ENCODE measurements at regions not wholly inside any gene's neighbourhood (a gene's known extent, or its start where the extent isn't known, plus 50 kb on each side); places are given as distances from the start of the nearest gene placed in this dataset.
"Not testable (repeated sequence)": the region's sequence is repeated elsewhere in the genome, so short reads cannot be mapped to it uniquely, and the experiment has no call there.

DNA sequence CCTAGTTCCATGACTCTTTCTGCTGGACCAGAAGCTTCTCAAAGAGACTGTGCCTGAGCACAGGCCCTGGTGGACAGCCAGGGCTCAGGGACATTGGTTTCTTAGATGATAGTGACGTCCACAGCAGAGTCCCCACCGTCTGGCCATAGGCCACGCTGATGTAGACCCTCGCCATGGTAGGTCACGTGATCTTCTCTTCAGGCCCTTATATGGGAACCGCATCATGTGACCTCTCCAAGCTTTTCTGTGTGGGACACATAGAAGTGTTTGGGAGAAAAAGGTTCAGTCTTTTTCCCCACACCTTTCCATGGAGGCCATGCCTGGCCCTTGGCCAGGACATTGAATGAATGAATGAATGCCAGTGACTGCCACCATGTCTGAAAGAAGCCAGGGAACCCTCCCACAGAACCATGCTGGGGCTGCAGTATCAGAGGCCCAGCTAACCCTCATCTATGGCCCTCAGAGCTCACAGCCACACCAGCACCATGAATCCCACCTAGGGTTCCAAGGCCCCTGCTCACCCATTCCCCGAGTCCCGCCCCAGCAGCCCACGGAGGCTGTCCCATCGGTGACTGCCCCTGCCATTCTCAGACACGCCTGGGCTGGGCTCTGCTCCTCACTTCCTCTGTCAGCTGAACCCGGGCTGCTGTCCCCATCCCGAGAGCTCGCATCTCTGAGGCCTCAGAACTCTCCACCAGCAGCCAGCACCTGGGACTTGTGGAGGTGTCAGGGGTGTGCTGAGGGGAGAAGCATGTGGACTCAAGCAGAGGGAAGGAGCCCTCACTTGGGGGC, 292.1 kb downstream of the ADGRD1 start:
- H3K9me3 ChIP-seq (ENCODE audit: control extremely low read depth in 1 of 5, control insufficient read depth in 4 of 5, insufficient read depth in 2 of 5, low read depth in 1 of 5, low read length in 4 of 5) = peaks cover 0 to 12% (median 7%) of the 10 kb centered on the region in 5 experiments
- ChIA-PET POLR2A (no interaction called here), CTCF (interaction anchor here (1.0 kb wide), 1 partner anchor 67 kb away, joined by 3 read pairs; no protein-coding TSS in a partner anchor)
- H3K27ac ChIP-seq (ENCODE audit: insufficient read depth in 1 of 2, low read depth in 1 of 2, low read length in 2 of 2, poor library complexity in 1 of 2, severe bottlenecking in 2 of 2) = no peak overlapping the region
- no peak overlapping the region for H3K4me3 ChIP-seq (ENCODE audit: control insufficient read depth in 1 of 7, extremely low read depth in 1 of 7, insufficient read depth in 4 of 7, low read depth in 2 of 7, low read length in 6 of 7)
- no peaks in the 10 kb centered on the region for H3K4me1 ChIP-seq (ENCODE audit: control extremely low read depth in 1 of 4, control insufficient read depth in 4 of 4, insufficient read depth in 4 of 4, low read length in 3 of 4)
- no peak for DNase-seq
- H3K27me3 ChIP-seq (replicated peaks in 2 of 5; ENCODE audit: control insufficient read depth in 4 of 5, insufficient read depth in 5 of 5, low read length in 4 of 5) = no peaks in the 10 kb centered on the region
- no peaks in the 10 kb centered on the region for H3K36me3 ChIP-seq (ENCODE audit: control insufficient read depth in 4 of 4, insufficient read depth in 4 of 4, low read length in 3 of 4)
- WGBS (ENCODE audit: insufficient coverage) = 92% methylated on average over 9 of the region's 14 CpGs

DNA sequence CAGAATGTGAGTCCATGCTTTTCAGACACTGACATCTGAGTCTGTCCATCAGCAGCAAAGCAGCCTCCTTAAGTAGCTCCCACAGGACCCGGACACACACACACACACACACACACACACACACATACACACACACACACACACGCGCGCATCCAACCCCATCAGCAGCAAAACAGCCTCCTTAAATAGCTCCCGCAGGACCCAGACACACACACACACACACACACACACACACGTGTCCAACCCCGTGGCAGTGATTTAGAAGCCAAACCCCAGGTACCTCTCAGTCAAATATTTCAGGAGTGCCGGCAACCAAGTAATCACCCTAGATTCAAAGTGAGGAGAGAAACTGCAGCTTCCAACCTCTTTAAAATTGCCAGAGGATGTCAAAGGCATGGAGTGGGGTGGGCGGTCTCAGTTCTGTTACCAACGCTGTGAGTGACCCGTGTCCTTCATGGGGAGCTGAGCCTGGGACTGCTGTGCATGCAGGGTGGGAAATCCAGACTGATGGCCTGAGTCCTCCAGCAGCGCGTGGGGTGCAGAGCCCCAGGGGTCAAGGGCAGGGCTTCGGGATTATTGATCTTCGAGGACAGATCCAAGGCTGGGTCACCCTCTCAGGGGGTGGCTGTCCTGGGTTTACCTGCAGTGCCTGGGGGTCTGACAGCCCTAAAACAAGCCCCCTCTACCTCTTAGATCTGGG, 293.5 kb downstream of the ADGRD1 start:
- H3K9me3 ChIP-seq (ENCODE audit: control extremely low read depth in 1 of 5, control insufficient read depth in 4 of 5, insufficient read depth in 2 of 5, low read depth in 1 of 5, low read length in 4 of 5); H3K4me3 ChIP-seq (ENCODE audit: control insufficient read depth in 1 of 7, extremely low read depth in 1 of 7, insufficient read depth in 4 of 7, low read depth in 2 of 7, low read length in 6 of 7); H3K4me1 ChIP-seq (ENCODE audit: control extremely low read depth in 1 of 4, control insufficient read depth in 4 of 4, insufficient read depth in 4 of 4, low read length in 3 of 4); DNase-seq; H3K27ac ChIP-seq (ENCODE audit: insufficient read depth in 1 of 2, low read depth in 1 of 2, low read length in 2 of 2, poor library complexity in 1 of 2, severe bottlenecking in 2 of 2); H3K36me3 ChIP-seq (ENCODE audit: control insufficient read depth in 4 of 4, insufficient read depth in 4 of 4, low read length in 3 of 4); H3K27me3 ChIP-seq (replicated peaks in 2 of 5; ENCODE audit: control insufficient read depth in 4 of 5, insufficient read depth in 5 of 5, low read length in 4 of 5); CTCF ChIA-PET: not testable (repeated sequence)
- POLR2A ChIA-PET = interaction anchor here (0.6 kb wide), 1 partner anchor 437 kb away, joined by 4 read pairs; no protein-coding TSS in a partner anchor
- WGBS (ENCODE audit: insufficient coverage) = 81% methylated on average over 8 of the region's 15 CpGs

DNA sequence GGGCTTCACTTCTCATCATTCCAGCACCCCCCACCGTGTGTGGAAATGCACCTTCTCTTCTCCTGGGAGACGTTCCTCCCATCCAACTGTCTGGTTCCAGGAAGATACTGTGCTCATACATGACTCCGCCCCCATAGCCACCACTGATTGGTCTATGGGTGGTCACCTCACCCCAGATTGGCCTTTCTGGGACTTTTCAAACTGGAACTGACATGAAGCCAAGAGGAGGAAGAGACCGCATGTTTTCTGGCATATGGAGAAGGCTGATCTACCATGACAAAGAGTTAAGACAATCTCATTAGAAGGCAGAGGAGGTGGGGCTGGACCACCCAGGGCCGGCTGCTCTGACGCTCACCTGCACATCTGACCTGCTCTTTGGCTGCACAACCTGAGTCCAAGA, 294.2 kb downstream of the ADGRD1 start:
- H3K36me3 ChIP-seq (ENCODE audit: control insufficient read depth in 4 of 4, insufficient read depth in 4 of 4, low read length in 3 of 4); CTCF ChIA-PET; DNase-seq; H3K4me1 ChIP-seq (ENCODE audit: control extremely low read depth in 1 of 4, control insufficient read depth in 4 of 4, insufficient read depth in 4 of 4, low read length in 3 of 4); H3K27me3 ChIP-seq (replicated peaks in 2 of 5; ENCODE audit: control insufficient read depth in 4 of 5, insufficient read depth in 5 of 5, low read length in 4 of 5); H3K27ac ChIP-seq (ENCODE audit: insufficient read depth in 1 of 2, low read depth in 1 of 2, low read length in 2 of 2, poor library complexity in 1 of 2, severe bottlenecking in 2 of 2); H3K4me3 ChIP-seq (ENCODE audit: control insufficient read depth in 1 of 7, extremely low read depth in 1 of 7, insufficient read depth in 4 of 7, low read depth in 2 of 7, low read length in 6 of 7); H3K9me3 ChIP-seq (ENCODE audit: control extremely low read depth in 1 of 5, control insufficient read depth in 4 of 5, insufficient read depth in 2 of 5, low read depth in 1 of 5, low read length in 4 of 5): not testable (repeated sequence)
- WGBS (ENCODE audit: insufficient coverage) = 81% methylated on average over 3 of the region's 6 CpGs
- POLR2A ChIA-PET = interaction anchor here (0.6 kb wide), 1 partner anchor 436 kb away, joined by 4 read pairs; no protein-coding TSS in a partner anchor

DNA sequence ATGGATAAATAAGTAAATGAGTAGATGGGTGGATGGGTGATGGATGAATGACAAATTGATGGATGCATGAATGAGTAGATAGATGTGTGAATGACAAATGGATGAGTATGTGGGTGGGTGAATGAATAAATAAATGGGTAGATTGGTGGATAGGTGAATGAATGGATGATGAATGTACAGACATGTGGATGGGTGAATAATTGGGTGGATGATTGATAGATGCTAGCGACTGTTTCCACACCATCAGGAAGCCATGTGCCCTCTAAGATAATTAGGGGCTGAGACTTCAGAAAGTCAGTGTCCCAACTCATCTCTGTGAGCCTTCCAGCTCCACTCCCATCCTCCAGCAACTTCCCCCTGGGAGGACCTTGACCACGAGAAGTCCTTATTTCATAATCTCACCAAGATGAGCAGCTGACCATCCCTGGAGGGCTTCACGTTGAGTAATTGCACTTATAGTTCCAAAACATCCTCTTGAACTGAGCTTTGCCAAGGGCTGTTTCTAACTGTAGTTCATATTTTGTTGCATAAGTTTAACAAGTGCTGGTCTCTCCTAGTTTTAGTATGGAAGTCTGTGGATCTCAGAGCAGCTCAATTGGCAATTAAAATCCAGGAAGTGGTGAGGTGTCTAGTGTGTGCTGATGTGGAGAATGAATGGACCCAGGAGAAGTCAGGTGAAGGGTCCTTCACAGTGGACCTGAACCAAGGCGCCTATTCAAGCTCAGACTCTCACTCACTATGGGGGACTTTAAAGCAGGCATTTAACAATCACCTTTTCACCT, 295.7 kb downstream of the ADGRD1 start:
- H3K9me3 ChIP-seq (ENCODE audit: control extremely low read depth in 1 of 5, control insufficient read depth in 4 of 5, insufficient read depth in 2 of 5, low read depth in 1 of 5, low read length in 4 of 5) = peaks cover 0 to 8% (median 0%) of the 10 kb centered on the region in 5 experiments
- H3K36me3 ChIP-seq (ENCODE audit: control insufficient read depth in 4 of 4, insufficient read depth in 4 of 4, low read length in 3 of 4) = no peaks in the 10 kb centered on the region
- 74% methylated on average over 3 of the region's 4 CpGs for WGBS (ENCODE audit: insufficient coverage)
- ChIA-PET POLR2A (no interaction called here), CTCF (no interaction called here)
- H3K27me3 ChIP-seq (replicated peaks in 2 of 5; ENCODE audit: control insufficient read depth in 4 of 5, insufficient read depth in 5 of 5, low read length in 4 of 5) = no peaks in the 10 kb centered on the region
- H3K4me1 ChIP-seq (ENCODE audit: control extremely low read depth in 1 of 4, control insufficient read depth in 4 of 4, insufficient read depth in 4 of 4, low read length in 3 of 4) = no peaks in the 10 kb centered on the region
- DNase-seq = no peak
- no peak overlapping the region for H3K27ac ChIP-seq (ENCODE audit: insufficient read depth in 1 of 2, low read depth in 1 of 2, low read length in 2 of 2, poor library complexity in 1 of 2, severe bottlenecking in 2 of 2)
- H3K4me3 ChIP-seq (ENCODE audit: control insufficient read depth in 1 of 7, extremely low read depth in 1 of 7, insufficient read depth in 4 of 7, low read depth in 2 of 7, low read length in 6 of 7) = no peak overlapping the region

DNA sequence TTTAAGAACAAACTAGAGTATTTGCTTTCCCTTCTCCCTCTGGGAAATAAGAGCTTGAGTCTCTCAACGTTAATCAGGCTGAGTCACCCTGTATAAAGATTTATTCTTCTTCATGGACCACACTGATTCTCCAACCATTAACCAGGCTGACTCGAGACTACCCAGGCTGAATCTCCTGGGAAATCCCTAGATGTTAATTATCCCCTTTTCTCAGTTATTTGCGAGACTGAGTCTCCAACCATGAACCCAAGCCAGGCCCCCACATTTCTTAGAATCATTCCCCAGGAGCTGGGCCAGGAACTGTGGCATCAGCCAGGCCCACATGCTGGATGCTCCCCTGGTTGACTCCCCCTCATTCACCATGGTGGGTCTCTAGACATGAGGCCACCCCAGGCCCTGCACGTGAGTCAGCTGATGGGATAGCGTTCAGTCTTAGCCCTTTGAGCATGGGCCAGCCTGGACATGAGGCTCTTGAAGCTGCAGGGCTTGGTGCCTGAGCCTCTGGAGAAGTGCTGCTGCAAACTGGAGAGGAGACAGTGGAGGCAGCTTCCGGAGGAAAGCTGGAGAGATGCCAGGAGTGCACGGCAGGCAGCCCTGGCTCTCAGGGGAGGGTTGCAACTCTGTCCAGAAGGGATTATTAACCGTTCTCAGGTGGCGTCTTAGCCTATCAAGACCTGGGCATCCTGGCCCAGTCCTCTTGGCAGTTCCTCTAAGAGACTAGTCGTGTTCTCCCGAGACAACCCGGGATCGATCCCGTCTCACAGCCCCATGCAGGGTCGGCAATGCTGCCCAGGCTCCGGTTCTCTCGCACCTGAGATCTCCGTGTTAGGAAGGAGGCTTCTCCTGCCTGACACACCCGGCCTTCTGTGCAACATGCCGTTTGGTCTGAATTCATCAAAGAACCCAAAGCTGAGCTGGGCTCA, 296.6 kb downstream of the ADGRD1 start:
- ChIA-PET CTCF (no interaction called here), POLR2A (no interaction called here)
- H3K4me1 ChIP-seq (ENCODE audit: control extremely low read depth in 1 of 4, control insufficient read depth in 4 of 4, insufficient read depth in 4 of 4, low read length in 3 of 4) = no peaks in the 10 kb centered on the region
- no peak for DNase-seq
- H3K4me3 ChIP-seq (ENCODE audit: control insufficient read depth in 1 of 7, extremely low read depth in 1 of 7, insufficient read depth in 4 of 7, low read depth in 2 of 7, low read length in 6 of 7) = no peak overlapping the region
- H3K36me3 ChIP-seq (ENCODE audit: control insufficient read depth in 4 of 4, insufficient read depth in 4 of 4, low read length in 3 of 4) = no peaks in the 10 kb centered on the region
- WGBS (ENCODE audit: insufficient coverage) = 91% methylated on average over 20 of the region's 20 CpGs
- no peak overlapping the region for H3K27ac ChIP-seq (ENCODE audit: insufficient read depth in 1 of 2, low read depth in 1 of 2, low read length in 2 of 2, poor library complexity in 1 of 2, severe bottlenecking in 2 of 2)
- H3K27me3 ChIP-seq (replicated peaks in 2 of 5; ENCODE audit: control insufficient read depth in 4 of 5, insufficient read depth in 5 of 5, low read length in 4 of 5) = no peaks in the 10 kb centered on the region
- peaks cover 0 to 8% (median 0%) of the 10 kb centered on the region in 5 experiments for H3K9me3 ChIP-seq (ENCODE audit: control extremely low read depth in 1 of 5, control insufficient read depth in 4 of 5, insufficient read depth in 2 of 5, low read depth in 1 of 5, low read length in 4 of 5)

DNA sequence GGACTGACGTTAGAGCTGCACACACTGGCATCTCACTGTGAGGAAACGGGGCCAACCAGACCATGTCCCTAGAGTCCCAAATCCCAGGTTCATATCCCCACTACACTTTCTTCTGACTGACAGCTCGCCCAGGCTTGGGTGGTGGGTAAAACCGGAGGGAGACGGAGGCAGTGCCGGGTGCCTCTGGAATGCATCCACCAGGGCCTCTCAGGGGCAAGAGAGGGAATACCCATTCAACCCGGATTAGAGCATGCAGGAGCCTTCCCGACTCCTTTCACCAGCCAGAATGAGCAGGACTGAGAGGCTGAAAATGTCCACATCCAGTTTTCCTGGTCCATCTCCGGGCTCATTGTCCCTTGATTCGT, 297.2 kb downstream of the ADGRD1 start:
- ChIA-PET CTCF (no interaction called here), POLR2A (no interaction called here)
- Histone ChIP-seq H3K4me1 (ENCODE audit: control extremely low read depth in 1 of 4, control insufficient read depth in 4 of 4, insufficient read depth in 4 of 4, low read length in 3 of 4) (no peaks in the 10 kb centered on the region), H3K4me3 (ENCODE audit: control insufficient read depth in 1 of 7, extremely low read depth in 1 of 7, insufficient read depth in 4 of 7, low read depth in 2 of 7, low read length in 6 of 7) (no peak overlapping the region), H3K36me3 (ENCODE audit: control insufficient read depth in 4 of 4, insufficient read depth in 4 of 4, low read length in 3 of 4) (no peaks in the 10 kb centered on the region), H3K27me3 (replicated peaks in 2 of 5; ENCODE audit: control insufficient read depth in 4 of 5, insufficient read depth in 5 of 5, low read length in 4 of 5) (no peaks in the 10 kb centered on the region), H3K27ac (ENCODE audit: insufficient read depth in 1 of 2, low read depth in 1 of 2, low read length in 2 of 2, poor library complexity in 1 of 2, severe bottlenecking in 2 of 2) (no peak overlapping the region), H3K9me3 (ENCODE audit: control extremely low read depth in 1 of 5, control insufficient read depth in 4 of 5, insufficient read depth in 2 of 5, low read depth in 1 of 5, low read length in 4 of 5) (peaks cover 0 to 8% (median 0%) of the 10 kb centered on the region in 5 experiments)
- 95% methylated on average over 10 of the region's 10 CpGs for WGBS (ENCODE audit: insufficient coverage)
- DNase-seq = no peak
